H1 (cell line): ENCODE measurements at regions not wholly inside any gene's neighbourhood (a gene's known extent, or its start where the extent isn't known, plus 50 kb on each side); places are given as distances from the start of the nearest gene placed in this dataset.

Experiments used
- BACH1 ChIP-seq: IDR thresholded peaks from 2 replicates; pipeline ENCODE4 v1.6.1; 2012; ENCODE audit warnings: low read length, improper control_type of control experiment
- CHD7 ChIP-seq: fragments of 300-600 bp; sonication (generic); IDR thresholded peaks from 2 replicates; pipeline ENCODE4 v1.7.1; 2012; ENCODE audit warnings: low read length, moderate library complexity, mild to moderate bottlenecking, inconsistent platforms; ENCODE audit not compliant: insufficient replicate concordance

DNA sequence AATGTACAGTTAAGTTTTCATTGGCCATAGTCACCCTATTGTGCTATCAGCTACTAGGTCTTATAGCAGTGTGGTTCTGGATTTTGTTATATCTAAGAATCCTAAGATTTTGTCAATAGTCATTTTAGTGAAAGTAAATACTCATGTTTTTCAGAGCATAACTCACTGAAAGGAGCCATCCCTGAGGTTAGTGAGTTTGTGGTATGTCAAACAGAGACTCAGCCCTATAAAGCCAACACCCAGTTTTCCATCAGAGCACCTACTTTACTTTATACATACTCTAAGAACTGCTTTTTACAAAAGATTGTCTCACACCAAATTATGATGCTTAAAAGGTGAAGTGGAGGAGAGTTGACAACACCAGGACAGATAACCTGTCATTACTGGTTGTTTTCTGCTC lies 686.3 kb upstream of the LRFN5 start (continued):
- TF ChIP-seq CHD7, result no peak
- no peak for TF ChIP-seq BACH1
